ENCODE measurements at regions not wholly inside any gene's neighbourhood (a gene's known extent, or its start where the extent isn't known, plus 50 kb on each side); places are given as distances from the start of the nearest gene placed in this dataset.

- TF ChIP-seq ZNF274 (IDR thresholded peaks at IDR 0.05; ENCODE audit: low read depth, low read length), result no peak
- TF ChIP-seq POLR2AphosphoS5 (IDR thresholded peaks at IDR 0.05; ENCODE audit: low read depth, low read length), result no peak
- TF ChIP-seq, protein P1, sequence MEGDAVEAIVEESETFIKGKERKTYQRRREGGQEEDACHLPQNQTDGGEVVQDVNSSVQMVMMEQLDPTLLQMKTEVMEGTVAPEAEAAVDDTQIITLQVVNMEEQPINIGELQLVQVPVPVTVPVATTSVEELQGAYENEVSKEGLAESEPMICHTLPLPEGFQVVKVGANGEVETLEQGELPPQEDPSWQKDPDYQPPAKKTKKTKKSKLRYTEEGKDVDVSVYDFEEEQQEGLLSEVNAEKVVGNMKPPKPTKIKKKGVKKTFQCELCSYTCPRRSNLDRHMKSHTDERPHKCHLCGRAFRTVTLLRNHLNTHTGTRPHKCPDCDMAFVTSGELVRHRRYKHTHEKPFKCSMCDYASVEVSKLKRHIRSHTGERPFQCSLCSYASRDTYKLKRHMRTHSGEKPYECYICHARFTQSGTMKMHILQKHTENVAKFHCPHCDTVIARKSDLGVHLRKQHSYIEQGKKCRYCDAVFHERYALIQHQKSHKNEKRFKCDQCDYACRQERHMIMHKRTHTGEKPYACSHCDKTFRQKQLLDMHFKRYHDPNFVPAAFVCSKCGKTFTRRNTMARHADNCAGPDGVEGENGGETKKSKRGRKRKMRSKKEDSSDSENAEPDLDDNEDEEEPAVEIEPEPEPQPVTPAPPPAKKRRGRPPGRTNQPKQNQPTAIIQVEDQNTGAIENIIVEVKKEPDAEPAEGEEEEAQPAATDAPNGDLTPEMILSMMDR (IDR thresholded peaks at IDR 0.05 in 2 of 3, conservative IDR thresholded peaks at IDR 0.05 in 1 of 3; ENCODE audit: borderline replicate concordance in 1 of 3, insufficient read depth in 1 of 3, low read depth in 2 of 3, low read length in 2 of 3), result no peak
- TF ChIP-seq REST (IDR thresholded peaks at IDR 0.05; ENCODE audit: low read depth), result no peak
These were observed 207.1 kb upstream of the ZC3H12A start for GRCh38 chr1:37267111-37267835.

Measured in HCT116 (cell line).